ENCODE measurements at regions not wholly inside any gene's neighbourhood (a gene's known extent, or its start where the extent isn't known, plus 50 kb on each side); places are given as distances from the start of the nearest gene placed in this dataset.
"Not testable (repeated sequence)": the region's sequence is repeated elsewhere in the genome, so short reads cannot be mapped to it uniquely, and the experiment has no call there.

DNA sequence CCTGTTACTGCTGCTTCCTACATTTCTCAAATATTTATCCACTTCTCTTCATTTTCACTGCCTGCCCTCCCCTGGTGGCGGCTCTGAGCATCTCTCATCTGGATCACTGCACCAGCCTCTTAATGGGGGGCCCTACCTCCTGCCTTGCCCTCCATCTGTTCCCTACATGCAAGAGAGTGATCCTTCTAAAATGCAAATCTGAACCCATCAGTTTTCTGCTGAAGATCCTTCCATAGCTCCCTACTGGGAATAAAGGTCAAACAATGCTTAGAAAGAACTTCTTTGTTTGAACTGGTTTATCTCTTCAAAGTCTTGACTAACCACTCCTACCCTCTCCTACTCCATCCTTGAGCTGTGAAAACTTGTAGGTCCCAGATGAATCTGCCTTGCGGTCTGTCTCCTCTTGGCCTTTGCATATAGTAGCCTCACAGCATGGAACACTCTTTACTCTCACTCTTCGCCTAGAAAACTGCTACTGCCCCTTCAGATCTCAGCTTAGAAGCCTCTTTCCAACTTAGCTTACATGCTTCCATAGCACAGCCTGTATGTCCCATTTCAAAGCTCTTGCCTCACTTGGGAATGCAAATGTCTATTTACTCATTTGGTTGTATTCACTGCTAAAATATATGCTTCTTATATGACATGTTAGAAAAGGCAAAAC is 119.3 kb downstream of the QRSL1 start:
- no peaks in the 10 kb centered on the region for H3K9me3 Mint-ChIP-seq
- H3K4me3 Mint-ChIP-seq = no peak overlapping the region
- H3K27me3 Mint-ChIP-seq (ENCODE audit: low read depth) = peaks cover 18% of the 10 kb centered on the region
- no peaks in the 10 kb centered on the region for H3K4me1 Mint-ChIP-seq (ENCODE audit: low read depth)
- no peak for ATAC-seq (replicated peaks in 1 of 2)
- DNase-seq = no peak
- H3K36me3 Mint-ChIP-seq (ENCODE audit: insufficient read depth in 2 of 2) = no peaks in the 10 kb centered on the region
- no peak overlapping the region for H3K27ac Mint-ChIP-seq

DNA sequence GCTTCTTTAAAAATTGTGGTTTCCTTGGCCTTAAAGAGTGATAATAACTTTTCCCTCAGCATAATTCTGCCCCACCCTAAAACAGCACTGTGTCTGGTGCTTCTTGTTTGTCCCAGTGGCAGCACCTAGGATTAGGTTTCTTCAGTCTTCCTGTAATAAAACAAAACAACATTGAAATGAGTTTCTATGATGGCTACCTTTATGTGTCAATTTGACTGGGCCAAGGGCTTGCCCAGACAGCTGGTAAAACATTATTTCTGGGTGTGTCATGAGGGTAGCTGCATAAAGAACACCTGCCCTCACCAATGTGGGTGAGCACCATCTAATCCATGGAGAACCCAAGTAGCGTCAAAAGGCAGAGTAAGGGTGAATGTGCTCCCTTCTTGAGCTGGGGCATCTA is 117.8 kb downstream of the QRSL1 start:
- ATAC-seq (replicated peaks in 1 of 2) = no peak

DNA sequence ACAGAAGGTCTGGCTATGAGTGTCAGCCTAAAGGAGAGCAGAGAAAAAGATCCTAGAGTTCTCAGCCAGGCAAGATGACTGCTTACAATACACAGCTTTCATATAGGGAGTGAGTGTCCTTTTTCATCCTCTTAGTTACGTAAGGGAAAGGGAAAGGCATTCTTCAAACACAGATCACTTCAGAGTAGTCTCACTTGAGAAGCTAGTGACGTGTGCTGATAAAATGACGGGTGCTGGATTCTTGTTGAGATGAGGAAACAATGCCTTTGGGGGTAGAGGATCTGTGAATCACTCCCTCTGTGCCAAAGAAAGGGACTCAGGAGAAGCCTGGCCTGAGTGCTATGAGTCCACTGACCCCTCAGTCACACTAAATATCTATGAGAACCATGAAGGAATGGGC is 117.3 kb downstream of the QRSL1 start:
- H3K27me3 Mint-ChIP-seq (ENCODE audit: low read depth) = peaks cover 21% of the 10 kb centered on the region
- H3K36me3 Mint-ChIP-seq (ENCODE audit: insufficient read depth in 2 of 2) = no peaks in the 10 kb centered on the region
- ATAC-seq (replicated peaks in 1 of 2) = no peak
- no peak overlapping the region for H3K4me3 Mint-ChIP-seq
- DNase-seq = no peak
- H3K9me3 Mint-ChIP-seq = no peaks in the 10 kb centered on the region
- no peak overlapping the region for H3K27ac Mint-ChIP-seq
- no peaks in the 10 kb centered on the region for H3K4me1 Mint-ChIP-seq (ENCODE audit: low read depth)

More for the DNA sequence above, 117.8 kb downstream of the QRSL1 start:
- peaks cover 21% of the 10 kb centered on the region for H3K27me3 Mint-ChIP-seq (ENCODE audit: low read depth)
- H3K9me3 Mint-ChIP-seq = no peaks in the 10 kb centered on the region
- H3K4me1 Mint-ChIP-seq (ENCODE audit: low read depth) = no peaks in the 10 kb centered on the region
- H3K36me3 Mint-ChIP-seq (ENCODE audit: insufficient read depth in 2 of 2) = no peaks in the 10 kb centered on the region
- no peak overlapping the region for H3K27ac Mint-ChIP-seq
- no peak overlapping the region for H3K4me3 Mint-ChIP-seq
- DNase-seq = no peak

DNA sequence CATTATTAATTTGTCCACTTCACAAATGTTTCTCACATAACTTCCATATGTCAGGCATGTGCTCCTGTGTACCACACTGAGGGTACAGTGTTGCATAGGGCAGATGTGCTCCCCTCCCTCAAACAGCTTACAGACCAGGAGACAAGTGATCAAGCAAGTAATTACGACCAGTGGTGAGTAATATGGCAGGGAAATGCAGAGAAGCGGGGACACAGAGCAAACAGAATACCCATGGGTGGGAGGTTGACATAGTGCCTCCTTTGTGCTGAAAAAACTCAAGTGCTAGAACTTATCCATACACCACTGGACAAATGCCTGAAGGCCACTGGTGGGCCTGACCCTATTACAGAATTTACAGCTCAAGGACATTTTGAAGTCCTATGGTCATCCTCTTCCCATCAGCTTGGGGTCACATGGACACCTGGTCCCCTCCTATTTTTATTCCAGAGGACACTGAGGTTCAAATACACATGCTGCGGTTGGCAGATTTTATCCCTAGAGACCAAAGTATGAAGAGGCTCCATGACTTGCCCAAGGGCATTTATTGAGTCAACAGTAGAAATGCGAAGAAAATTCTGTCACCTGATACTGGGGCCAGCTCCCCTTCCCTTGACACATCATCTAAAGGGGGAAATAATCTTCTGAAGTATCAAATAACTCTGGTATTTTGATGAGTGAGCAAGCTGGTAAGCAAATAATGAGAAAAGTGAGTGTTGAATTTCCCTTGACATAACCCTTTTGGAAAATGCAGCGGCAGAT is 116.6 kb downstream of the QRSL1 start:
- Mint-ChIP-seq H3K27ac (no peak overlapping the region), H3K9me3 (no peaks in the 10 kb centered on the region), H3K36me3 (ENCODE audit: insufficient read depth in 2 of 2) (no peaks in the 10 kb centered on the region)

DNA sequence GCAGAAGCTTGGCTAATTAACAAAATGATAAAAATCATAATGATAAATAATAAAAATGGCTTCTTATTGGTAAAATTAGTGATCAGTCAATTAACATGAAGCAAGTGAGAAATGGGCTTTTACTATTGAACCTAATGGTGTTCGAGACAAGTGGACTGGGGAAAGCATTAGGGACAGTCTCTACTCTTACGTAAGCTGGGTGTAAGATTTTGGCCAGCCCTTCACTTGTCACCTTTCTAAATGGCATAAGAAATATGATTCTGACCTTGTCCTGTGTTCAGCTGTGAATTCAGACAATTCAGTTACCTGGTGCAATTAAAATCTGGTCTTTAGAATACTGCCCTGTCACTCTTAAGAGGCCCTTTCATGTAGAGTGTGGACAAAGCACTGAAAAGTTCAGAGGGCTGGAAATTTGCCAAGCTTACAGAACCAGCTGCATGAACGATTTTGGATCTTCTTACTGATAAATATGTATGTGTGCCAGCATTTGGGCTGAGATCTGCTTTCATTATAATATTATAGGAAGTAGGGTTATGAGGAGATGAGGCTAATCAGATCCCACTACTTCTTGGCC is 115.9 kb downstream of the QRSL1 start:
- Mint-ChIP-seq H3K36me3 (ENCODE audit: insufficient read depth in 2 of 2) (no peaks in the 10 kb centered on the region), H3K27ac (no peak overlapping the region), H3K9me3 (no peaks in the 10 kb centered on the region), H3K4me3 (no peak overlapping the region), H3K27me3 (ENCODE audit: low read depth) (peaks cover 21% of the 10 kb centered on the region), H3K4me1 (ENCODE audit: low read depth) (no peaks in the 10 kb centered on the region)
- no peak for ATAC-seq (replicated peaks in 1 of 2)
- no peak for DNase-seq

More for the DNA sequence above, 116.6 kb downstream of the QRSL1 start:
- ATAC-seq (replicated peaks in 1 of 2) (no peak), DNase-seq (no peak)
- H3K4me3 Mint-ChIP-seq = no peak overlapping the region
- peaks cover 21% of the 10 kb centered on the region for H3K27me3 Mint-ChIP-seq (ENCODE audit: low read depth)
- no peaks in the 10 kb centered on the region for H3K4me1 Mint-ChIP-seq (ENCODE audit: low read depth)

- Mint-ChIP-seq H3K4me3 (no peak overlapping the region), H3K9me3 (no peaks in the 10 kb centered on the region), H3K27ac (no peak overlapping the region), H3K4me1 (ENCODE audit: low read depth) (no peaks in the 10 kb centered on the region), H3K36me3 (ENCODE audit: insufficient read depth in 2 of 2) (no peaks in the 10 kb centered on the region), H3K27me3 (ENCODE audit: low read depth) (peaks cover 21% of the 10 kb centered on the region)
- DNase-seq (no peak), ATAC-seq (replicated peaks in 1 of 2) (no peak)
Measured at GRCh38 chr6:106744781-106745180, 115.4 kb downstream of the QRSL1 start.

- not testable (repeated sequence) for H3K4me1 Mint-ChIP-seq (ENCODE audit: low read depth); DNase-seq; H3K9me3 Mint-ChIP-seq; H3K4me3 Mint-ChIP-seq; H3K36me3 Mint-ChIP-seq (ENCODE audit: insufficient read depth in 2 of 2); H3K27ac Mint-ChIP-seq; ATAC-seq (replicated peaks in 1 of 2)
- peaks cover 26% of the 10 kb centered on the region for H3K27me3 Mint-ChIP-seq (ENCODE audit: low read depth)
Measured at GRCh38 chr6:106744029-106744428, 114.7 kb downstream of the QRSL1 start.

DNA sequence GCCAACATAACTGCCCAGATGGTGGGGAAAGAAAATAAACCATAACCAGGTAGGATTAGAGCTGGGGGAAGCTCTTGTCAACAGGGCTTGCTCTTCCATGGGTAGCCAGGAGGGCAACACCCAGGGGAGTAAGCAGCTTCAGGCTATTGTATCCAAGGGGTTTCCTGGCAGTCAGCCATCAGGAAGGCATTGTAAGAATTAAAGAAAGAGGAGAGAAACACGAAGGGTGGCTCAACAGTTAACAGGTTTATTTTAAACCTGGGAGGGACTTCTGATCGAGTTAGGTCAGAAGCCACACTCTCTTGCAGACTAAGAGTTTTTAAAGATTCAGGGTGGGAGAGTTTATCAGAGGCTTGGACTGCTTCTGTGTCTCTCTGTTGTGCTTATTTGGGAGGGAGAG is 114.2 kb downstream of the QRSL1 start:
- H3K27ac Mint-ChIP-seq = no peak overlapping the region
- ATAC-seq (replicated peaks in 1 of 2) = no peak
- H3K4me3 Mint-ChIP-seq = no peak overlapping the region
- no peaks in the 10 kb centered on the region for H3K36me3 Mint-ChIP-seq (ENCODE audit: insufficient read depth in 2 of 2)
- H3K27me3 Mint-ChIP-seq (ENCODE audit: low read depth) = peaks cover 26% of the 10 kb centered on the region
- no peak for DNase-seq
- no peaks in the 10 kb centered on the region for H3K4me1 Mint-ChIP-seq (ENCODE audit: low read depth)
- no peaks in the 10 kb centered on the region for H3K9me3 Mint-ChIP-seq

DNA sequence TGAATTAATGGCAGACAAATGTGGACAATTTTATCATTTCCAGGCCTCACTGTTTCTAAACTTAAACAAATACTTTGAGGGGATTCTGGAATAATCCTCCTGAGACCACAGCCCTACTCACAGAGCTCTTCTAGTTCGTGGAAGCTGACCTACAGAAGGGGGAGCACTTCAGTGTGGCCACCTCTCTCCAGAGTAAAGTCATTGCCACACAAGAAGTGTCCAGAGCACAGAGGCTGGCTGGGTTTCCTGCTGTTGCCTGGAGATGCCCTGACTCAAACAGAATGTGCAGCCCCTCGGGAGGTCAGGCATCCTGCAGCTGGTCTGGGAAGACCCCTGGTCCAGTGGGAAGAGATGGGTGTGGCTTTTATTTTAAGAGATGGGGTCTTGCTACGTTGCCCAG is 110.9 kb downstream of the QRSL1 start:
- no peaks in the 10 kb centered on the region for H3K9me3 Mint-ChIP-seq
- DNase-seq = no peak
- H3K36me3 Mint-ChIP-seq (ENCODE audit: insufficient read depth in 2 of 2) = no peaks in the 10 kb centered on the region
- H3K27ac Mint-ChIP-seq = no peak overlapping the region
- no peak overlapping the region for H3K4me3 Mint-ChIP-seq
- no peaks in the 10 kb centered on the region for H3K4me1 Mint-ChIP-seq (ENCODE audit: low read depth)
- ATAC-seq (replicated peaks in 1 of 2) = no peak
- H3K27me3 Mint-ChIP-seq (ENCODE audit: low read depth) = peaks cover 26% of the 10 kb centered on the region

DNA sequence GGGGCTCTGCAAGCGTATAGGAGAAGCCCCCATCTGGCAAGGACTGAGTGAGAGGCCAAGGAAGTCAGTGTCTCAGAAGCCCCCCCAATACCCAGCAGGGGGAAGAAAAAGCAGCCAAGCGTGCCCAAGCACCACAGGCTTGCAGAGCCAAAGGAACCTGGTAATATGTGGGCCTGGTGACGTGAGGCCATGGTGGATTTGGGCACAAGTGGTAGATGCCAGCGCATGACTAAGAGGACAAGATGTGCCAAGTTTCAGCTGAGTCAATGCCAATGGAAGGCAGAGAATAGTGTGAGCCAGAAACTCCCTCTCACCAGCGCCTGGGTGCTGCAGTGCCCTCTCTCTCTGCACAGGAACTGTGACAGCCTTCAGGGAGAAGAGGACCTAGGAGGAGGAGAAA is 110.0 kb downstream of the QRSL1 start:
- no peak for DNase-seq
- ATAC-seq (replicated peaks in 1 of 2) = no peak
- no peaks in the 10 kb centered on the region for H3K9me3 Mint-ChIP-seq
- H3K27ac Mint-ChIP-seq = no peak overlapping the region
- peaks cover 26% of the 10 kb centered on the region for H3K27me3 Mint-ChIP-seq (ENCODE audit: low read depth)
- H3K36me3 Mint-ChIP-seq (ENCODE audit: insufficient read depth in 2 of 2) = no peaks in the 10 kb centered on the region
- H3K4me1 Mint-ChIP-seq (ENCODE audit: low read depth) = no peaks in the 10 kb centered on the region
- no peak overlapping the region for H3K4me3 Mint-ChIP-seq

GRCh38 chr6:106736502-106736901 is 107.1 kb downstream of the QRSL1 start:
- no peak overlapping the region for H3K4me3 Mint-ChIP-seq

GRCh38 chr6:106735828-106736227 is 106.5 kb downstream of the QRSL1 start:
- Mint-ChIP-seq H3K27me3 (ENCODE audit: low read depth) (peaks cover 21% of the 10 kb centered on the region), H3K36me3 (ENCODE audit: insufficient read depth in 2 of 2) (no peaks in the 10 kb centered on the region), H3K9me3 (no peaks in the 10 kb centered on the region), H3K27ac (no peak overlapping the region), H3K4me1 (ENCODE audit: low read depth) (no peaks in the 10 kb centered on the region), H3K4me3 (no peak overlapping the region)
- ATAC-seq (replicated peaks in 1 of 2) (no peak), DNase-seq (no peak)

More at GRCh38 chr6:106736502-106736901, 107.1 kb downstream of the QRSL1 start:
- no peaks in the 10 kb centered on the region for H3K4me1 Mint-ChIP-seq (ENCODE audit: low read depth)
- H3K27ac Mint-ChIP-seq = no peak overlapping the region
- H3K9me3 Mint-ChIP-seq = no peaks in the 10 kb centered on the region
- peaks cover 19% of the 10 kb centered on the region for H3K27me3 Mint-ChIP-seq (ENCODE audit: low read depth)
- no peak for DNase-seq
- ATAC-seq (replicated peaks in 1 of 2) = no peak
- no peaks in the 10 kb centered on the region for H3K36me3 Mint-ChIP-seq (ENCODE audit: insufficient read depth in 2 of 2)

- H3K27me3 Mint-ChIP-seq (ENCODE audit: low read depth) = peaks cover 21% of the 10 kb centered on the region
- no peaks in the 10 kb centered on the region for H3K36me3 Mint-ChIP-seq (ENCODE audit: insufficient read depth in 2 of 2)
- DNase-seq = no peak
- no peaks in the 10 kb centered on the region for H3K9me3 Mint-ChIP-seq
- no peak for ATAC-seq (replicated peaks in 1 of 2)
- no peak overlapping the region for H3K27ac Mint-ChIP-seq
- H3K4me3 Mint-ChIP-seq = no peak overlapping the region
- H3K4me1 Mint-ChIP-seq (ENCODE audit: low read depth) = no peaks in the 10 kb centered on the region
Measured at GRCh38 chr6:106735136-106735633, 105.8 kb downstream of the QRSL1 start.

Measured in activated T-cell treated with anti-CD3 and anti-CD28 coated beads, Interleukin-2, amount 50 U/mL, for 72 hours (primary cell).